Stimulated activated CD8-positive, alpha-beta memory T cell treated with anti-CD3 and anti-CD28 coated beads, Interleukin-7, amount 100 ng/mL, for 24 hours (primary cell): ENCODE measurements at regions not wholly inside any gene's neighbourhood (a gene's known extent, or its start where the extent isn't known, plus 50 kb on each side); places are given as distances from the start of the nearest gene placed in this dataset.
"Not testable (repeated sequence)": the region's sequence is repeated elsewhere in the genome, so short reads cannot be mapped to it uniquely, and the experiment has no call there.

Source experiments
- DNase-seq: peaks from one replicate; pipeline ENCODE4 v3.0.0-alpha.2; 2020; ENCODE audit warnings: low read depth

GRCh38 chr10:44564790-44565189 is 179.9 kb upstream of the CXCL12 start:
- no peak for DNase-seq

- no peak for DNase-seq
Observed at GRCh38 chr10:44566786-44567185, 181.9 kb upstream of the CXCL12 start.

GRCh38 chr10:44567471-44567870 is 182.6 kb upstream of the CXCL12 start:
- DNase-seq = no peak

GRCh38 chr10:44569193-44570091 is 184.5 kb upstream of the CXCL12 start:
- DNase-seq = no peak

GRCh38 chr10:44571701-44572100 is 186.8 kb upstream of the CXCL12 start:
- no peak for DNase-seq

- no peak for DNase-seq
Observed at GRCh38 chr10:44572146-44572545, 187.2 kb upstream of the CXCL12 start.

GRCh38 chr10:44573821-44574220 is 188.9 kb upstream of the CXCL12 start:
- no peak for DNase-seq

- DNase-seq = no peak
Observed at GRCh38 chr10:44574596-44575480, 189.9 kb upstream of the CXCL12 start.

- no peak for DNase-seq
Observed at GRCh38 chr10:44575601-44576380, 190.9 kb upstream of the CXCL12 start.

GRCh38 chr10:44576702-44577191 is 191.8 kb upstream of the CXCL12 start:
- DNase-seq = no peak

- DNase-seq = no peak
Observed at GRCh38 chr10:44577533-44577932, 192.6 kb upstream of the CXCL12 start.

GRCh38 chr10:44578271-44578670 is 193.4 kb upstream of the CXCL12 start:
- DNase-seq = no peak

GRCh38 chr10:44578963-44579362 is 194.1 kb upstream of the CXCL12 start:
- not testable (repeated sequence) for DNase-seq

- no peak for DNase-seq
Observed at GRCh38 chr10:44581996-44582395, 197.1 kb upstream of the CXCL12 start.

GRCh38 chr10:44587488-44588318 is 202.8 kb upstream of the CXCL12 start:
- DNase-seq = no peak

GRCh38 chr10:44589181-44589943 is 204.5 kb upstream of the CXCL12 start:
- DNase-seq = no peak

- no peak for DNase-seq
Observed at GRCh38 chr10:44589944-44590449, 205.1 kb upstream of the CXCL12 start.

GRCh38 chr10:44591911-44592310 is 207.0 kb upstream of the CXCL12 start:
- DNase-seq = no peak

- no peak for DNase-seq
Observed at GRCh38 chr10:44593952-44594351, 209.1 kb upstream of the CXCL12 start.

GRCh38 chr10:44607116-44607515 is 222.2 kb upstream of the CXCL12 start:
- DNase-seq = no peak
